Erythroblast (primary cell): ENCODE measurements at regions not wholly inside any gene's neighbourhood (a gene's known extent, or its start where the extent isn't known, plus 50 kb on each side); places are given as distances from the start of the nearest gene placed in this dataset.

Source experiments
- DNase-seq, 2 experiments: peaks; one replicate each; lab custom pipeline; 2025; lab: John Stamatoyannopoulos, UW
- GATA1 ChIP-seq: IDR thresholded peaks from 2 replicates; pipeline ENCODE4 v1.6.1; 2011; ENCODE audit warnings: low read depth, mild to moderate bottlenecking, control low read depth, low read length, moderate library complexity
- POLR2A ChIP-seq: IDR thresholded peaks from 2 replicates; pipeline ENCODE4 v1.6.1; 2011; ENCODE audit warnings: mild to moderate bottlenecking, low read length

DNA sequence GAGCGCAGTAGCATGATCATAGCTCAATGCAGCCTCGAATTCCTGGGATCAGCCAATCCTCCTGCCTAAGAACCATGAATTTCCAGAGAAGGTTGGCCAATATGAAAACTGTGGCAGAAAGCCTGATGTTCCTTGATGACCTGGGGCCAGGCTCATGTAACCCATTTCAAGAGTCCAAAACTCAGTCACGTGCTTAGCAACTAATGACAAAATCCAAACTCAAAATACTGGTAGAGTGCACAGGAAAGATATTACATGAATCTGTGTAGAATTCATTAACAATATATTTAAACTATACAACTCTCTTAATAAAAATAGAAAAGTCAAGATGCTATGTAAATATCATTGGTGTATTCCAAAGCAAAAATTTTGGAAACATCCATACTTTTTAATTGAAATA is 265.7 kb upstream of the NDST3 start:
- TF ChIP-seq POLR2A (no peak), GATA1 (no peak)
- no peak for DNase-seq

DNA sequence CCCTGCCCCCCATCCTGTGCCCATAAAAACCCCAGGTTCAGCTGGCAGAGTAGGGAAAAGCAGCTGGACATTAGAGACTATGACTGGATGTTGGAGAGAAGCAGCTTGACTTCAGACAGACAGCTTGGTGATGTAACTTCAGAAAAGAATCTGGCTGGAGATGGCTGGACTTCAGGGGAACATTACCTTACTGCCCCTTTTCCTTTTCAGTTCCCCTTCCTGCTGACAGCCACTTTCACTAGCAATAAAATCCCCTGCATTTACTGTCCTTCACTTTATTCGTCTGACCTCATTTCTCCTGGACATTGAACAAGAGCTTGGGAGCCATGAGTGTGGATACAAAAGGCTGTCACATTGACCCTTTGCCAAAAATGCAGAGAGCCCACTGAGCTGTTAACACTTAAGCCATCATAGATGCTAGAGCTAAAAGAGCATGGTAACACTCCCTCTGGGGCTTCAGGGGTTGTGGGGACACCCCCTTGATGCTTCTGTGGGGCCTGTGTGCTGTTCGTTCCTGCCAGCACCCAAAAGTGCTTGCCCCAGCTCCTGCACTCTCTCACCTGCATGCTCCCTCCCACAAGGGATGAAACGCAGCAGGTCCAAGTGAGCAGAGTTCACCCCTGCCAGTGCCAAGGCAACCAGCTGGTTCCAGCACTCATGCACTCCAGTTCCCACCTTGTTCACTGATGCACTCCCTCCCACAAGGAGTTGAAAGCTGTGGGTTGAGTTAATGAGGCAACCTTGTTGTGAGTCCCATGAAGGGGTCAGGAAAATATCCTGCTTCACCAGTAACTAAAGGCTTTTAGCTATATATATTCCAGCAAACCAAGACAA is 263.8 kb upstream of the NDST3 start:
- no peak for DNase-seq

DNA sequence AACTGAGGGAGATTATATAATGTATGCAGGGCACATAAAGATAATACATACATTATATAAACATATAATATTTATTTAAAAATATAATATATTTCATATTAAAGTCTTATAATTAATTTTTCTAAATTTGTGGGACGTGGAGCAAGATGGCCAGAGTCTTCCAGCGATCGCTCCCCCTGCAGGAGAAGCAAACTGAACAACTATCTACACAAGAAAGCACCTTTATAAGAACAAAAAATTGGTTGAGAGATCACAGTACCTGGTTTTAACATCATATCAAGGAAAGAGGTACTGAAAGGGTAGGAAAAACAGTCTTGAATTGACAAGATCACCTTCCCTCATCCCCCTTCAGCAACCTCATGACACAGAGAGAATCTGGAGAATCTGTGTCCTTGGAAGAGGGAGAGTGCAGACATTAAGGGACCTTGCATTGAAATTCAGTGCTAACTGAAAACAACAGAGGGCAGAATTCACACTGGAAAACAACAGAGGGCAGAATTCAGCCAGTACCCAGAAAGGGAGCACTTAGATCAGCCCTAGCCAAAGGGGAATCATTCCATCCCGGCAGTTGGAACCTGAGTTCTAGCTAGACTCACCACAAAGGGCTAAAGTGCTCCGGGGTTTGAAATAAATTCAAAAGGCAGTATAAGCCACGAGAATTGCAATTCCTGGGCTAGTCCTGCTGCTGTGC is 262.5 kb upstream of the NDST3 start:
- TF ChIP-seq POLR2A (no peak), GATA1 (no peak)

More for the DNA sequence above, 263.8 kb upstream of the NDST3 start:
- TF ChIP-seq GATA1: no peak

GRCh38 chr4:117773064-117773936 is 261.0 kb upstream of the NDST3 start:
- TF ChIP-seq GATA1 (no peak), POLR2A (no peak)
- DNase-seq: no peak

More for the DNA sequence above, 262.5 kb upstream of the NDST3 start:
- DNase-seq: no peak

GRCh38 chr4:117777721-117778120 is 256.6 kb upstream of the NDST3 start:
- TF ChIP-seq POLR2A (no peak), GATA1 (no peak)
- DNase-seq: no peak

GRCh38 chr4:117783716-117784115 is 250.6 kb upstream of the NDST3 start:
- DNase-seq: no peak
- TF ChIP-seq GATA1 (no peak), POLR2A (no peak)

DNA sequence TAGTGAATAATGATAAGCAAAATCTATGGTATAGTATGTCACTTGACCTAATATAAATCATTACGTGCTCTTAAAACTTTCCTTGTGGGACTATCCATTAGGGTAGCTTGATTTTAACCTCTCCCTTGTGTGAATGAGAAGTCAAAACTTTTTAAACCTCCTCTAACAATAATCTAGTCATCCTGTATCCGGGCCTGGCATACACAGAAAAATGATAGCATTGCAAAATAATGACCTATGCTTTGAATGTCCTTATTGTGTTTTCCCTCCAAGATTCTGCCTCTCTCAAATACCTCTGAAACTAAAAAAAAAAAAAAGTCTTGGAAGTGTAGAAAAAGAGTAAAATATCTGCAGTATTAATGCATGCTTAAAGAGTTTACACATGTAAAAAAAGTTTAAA is 250.0 kb upstream of the NDST3 start:
- no peak for DNase-seq
- TF ChIP-seq POLR2A (no peak), GATA1 (no peak)

DNA sequence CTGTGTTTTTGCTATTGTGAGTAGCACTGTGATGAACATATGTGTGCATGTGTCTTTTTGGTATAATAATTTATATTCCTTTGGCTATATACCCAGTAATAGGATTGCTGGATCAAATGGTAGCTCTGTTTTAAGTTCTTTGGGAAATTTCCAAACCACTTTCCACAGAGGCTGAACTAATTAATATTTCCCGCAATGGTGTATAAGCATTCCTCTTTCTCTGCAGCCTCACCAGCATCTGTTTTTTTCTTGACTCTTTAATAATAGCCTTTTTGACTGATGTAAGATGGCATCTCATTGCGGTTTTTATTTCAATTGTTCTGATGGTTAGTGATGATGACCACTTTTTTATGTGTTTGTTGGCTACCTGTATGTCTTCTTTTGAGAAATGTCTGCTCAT is 247.7 kb upstream of the NDST3 start:
- TF ChIP-seq GATA1 (no peak), POLR2A (no peak)

DNA sequence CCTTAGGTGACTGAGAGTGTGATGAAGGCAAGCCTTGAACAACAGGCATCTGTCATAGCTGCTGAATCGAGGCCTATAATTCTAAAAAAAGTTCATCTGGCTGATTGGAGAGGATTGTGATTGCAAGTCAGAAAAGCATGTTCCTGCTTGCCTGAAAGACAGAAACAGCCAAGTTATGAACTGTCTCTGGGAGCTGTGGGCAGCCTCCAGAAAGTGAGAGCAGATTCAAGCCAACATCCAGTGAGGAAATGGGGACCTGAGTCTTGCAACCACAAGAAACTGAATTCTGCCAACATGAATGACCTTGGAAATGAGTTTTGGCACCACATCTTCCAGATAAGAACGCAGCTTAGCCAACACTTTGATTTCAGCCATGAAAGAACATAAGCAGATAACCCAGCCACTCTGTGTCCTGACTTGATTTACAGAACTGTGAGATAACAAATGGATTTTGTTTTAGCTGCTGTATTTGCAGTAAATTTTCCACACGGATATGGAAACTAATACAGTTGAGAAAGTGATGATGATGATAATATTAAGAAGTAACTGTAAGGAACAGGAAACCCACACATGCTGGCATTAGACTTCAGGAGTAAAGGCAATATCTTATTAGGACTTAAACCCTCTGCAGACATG is 240.3 kb upstream of the NDST3 start:
- TF ChIP-seq POLR2A (no peak), GATA1 (no peak)
- DNase-seq: no peak

More for the DNA sequence above, 247.7 kb upstream of the NDST3 start:
- DNase-seq: no peak

DNA sequence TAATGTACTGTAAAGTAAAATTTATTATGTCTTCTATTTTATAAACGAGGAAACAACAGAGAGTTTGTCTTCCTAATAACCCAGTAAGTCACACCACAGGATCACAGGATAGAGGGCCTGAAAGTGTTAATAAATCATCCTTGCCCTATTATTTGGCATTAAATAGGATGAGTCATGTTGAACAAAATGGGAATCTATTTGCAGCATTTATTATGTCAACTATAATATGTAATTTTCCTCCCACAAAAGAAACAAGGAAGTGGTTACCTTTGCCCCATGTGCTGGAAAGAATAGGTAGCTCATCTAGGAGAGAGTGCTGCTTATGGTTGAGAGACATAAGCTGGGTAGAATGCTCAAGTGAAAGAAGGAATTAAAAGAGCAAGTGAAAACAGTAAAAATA is 237.6 kb upstream of the NDST3 start:
- DNase-seq: no peak
- TF ChIP-seq POLR2A (no peak), GATA1 (no peak)

GRCh38 chr4:117800636-117801035 is 233.7 kb upstream of the NDST3 start:
- TF ChIP-seq GATA1: no peak
- TF ChIP-seq POLR2A: no peak
- no peak for DNase-seq

DNA sequence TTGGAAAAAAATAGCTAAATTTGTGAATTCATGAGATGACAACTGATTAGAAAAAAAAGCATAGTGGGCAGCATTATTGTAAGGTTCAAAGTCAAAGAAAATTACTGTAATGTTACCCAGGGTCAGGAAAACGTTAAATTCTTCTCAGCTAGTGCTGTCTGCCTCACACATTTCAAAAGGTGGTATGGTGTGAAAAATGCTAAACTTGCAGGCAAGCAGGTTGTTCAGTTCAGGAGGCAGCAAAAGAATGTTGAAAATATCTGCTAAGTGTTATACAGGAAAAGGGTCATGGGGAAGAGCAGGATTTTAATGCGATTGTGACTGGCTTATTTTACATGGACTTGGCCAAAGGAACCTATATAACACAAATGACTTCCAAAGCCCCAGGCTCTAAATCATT is 232.5 kb upstream of the NDST3 start:
- TF ChIP-seq GATA1 (no peak), POLR2A (no peak)
- DNase-seq: no peak

DNA sequence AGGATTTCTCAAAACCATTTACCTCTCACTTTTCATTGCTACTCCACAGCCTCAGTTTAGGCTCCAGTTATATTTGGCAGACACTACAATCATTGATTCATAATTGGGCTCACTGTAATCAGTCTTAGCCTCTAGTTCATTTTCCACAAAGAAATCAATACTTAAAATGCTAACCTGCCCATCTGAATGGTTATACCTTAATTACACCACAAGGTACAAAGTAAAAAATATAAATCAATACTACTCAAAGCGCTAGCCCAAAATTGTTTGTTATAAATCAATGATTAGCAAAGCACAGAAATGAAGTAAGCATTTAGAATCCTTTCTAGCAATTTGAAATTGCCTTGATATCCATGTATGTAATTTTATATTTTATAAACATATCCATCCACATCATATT is 222.6 kb upstream of the NDST3 start:
- TF ChIP-seq POLR2A: no peak
- no peak for TF ChIP-seq GATA1
- no peak for DNase-seq
